ENCODE measurements at regions not wholly inside any gene's neighbourhood (a gene's known extent, or its start where the extent isn't known, plus 50 kb on each side); places are given as distances from the start of the nearest gene placed in this dataset.

DNA sequence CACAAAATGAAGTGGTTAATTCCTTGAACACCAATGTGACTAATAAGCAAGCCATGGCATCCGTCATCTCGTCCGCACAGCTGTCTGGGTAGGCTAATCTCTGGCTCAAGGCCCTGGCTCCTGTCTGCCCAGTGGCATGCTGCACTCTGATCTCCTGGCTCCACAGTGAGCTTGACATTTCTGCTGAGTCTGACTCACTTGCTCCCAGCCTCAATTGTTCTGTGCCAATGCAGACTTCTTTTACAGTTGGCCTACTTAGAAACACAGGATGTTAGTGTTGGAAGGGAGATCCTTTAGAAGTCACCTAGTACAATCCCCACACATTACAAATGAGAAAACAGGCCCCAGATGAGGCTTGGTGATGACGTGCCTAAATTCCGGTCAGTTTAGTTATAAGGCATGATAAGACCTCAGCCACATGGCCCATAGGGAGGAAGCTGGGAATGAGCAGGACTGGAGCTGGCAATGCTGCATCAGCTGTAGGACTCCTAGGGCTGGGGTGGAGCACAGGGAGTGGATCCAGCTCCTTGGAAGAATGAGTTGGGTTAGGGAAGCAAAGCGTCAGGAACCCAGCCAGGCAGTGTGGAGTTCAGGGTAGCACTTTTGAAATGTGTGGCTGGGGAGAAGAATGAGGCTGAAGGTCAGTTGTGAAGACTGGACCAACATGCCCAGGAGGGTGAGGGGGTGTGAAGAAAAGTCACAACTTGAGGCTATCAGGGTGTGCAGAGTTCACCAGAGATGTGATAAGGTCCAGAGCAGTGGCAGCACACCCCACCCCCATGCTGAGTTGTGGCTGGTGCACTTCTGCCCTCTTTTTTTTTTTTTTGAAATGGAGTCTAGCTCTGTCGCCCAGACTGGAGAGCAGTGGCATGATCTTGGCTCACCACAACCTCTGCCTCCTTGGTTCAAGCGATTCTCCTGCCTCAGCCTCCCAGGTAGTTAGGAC, 70.2 kb upstream of the EED start:
- TF ChIP-seq, protein P1, sequence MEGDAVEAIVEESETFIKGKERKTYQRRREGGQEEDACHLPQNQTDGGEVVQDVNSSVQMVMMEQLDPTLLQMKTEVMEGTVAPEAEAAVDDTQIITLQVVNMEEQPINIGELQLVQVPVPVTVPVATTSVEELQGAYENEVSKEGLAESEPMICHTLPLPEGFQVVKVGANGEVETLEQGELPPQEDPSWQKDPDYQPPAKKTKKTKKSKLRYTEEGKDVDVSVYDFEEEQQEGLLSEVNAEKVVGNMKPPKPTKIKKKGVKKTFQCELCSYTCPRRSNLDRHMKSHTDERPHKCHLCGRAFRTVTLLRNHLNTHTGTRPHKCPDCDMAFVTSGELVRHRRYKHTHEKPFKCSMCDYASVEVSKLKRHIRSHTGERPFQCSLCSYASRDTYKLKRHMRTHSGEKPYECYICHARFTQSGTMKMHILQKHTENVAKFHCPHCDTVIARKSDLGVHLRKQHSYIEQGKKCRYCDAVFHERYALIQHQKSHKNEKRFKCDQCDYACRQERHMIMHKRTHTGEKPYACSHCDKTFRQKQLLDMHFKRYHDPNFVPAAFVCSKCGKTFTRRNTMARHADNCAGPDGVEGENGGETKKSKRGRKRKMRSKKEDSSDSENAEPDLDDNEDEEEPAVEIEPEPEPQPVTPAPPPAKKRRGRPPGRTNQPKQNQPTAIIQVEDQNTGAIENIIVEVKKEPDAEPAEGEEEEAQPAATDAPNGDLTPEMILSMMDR (conservative IDR thresholded peaks at IDR 0.05; ENCODE audit: low read depth, low read length), result no peak
- TF ChIP-seq EZH2 (IDR thresholded peaks at IDR 0.05; ENCODE audit: low read length, unreplicated experiment) (no peak), EZH2phosphoT487 (IDR thresholded peaks at IDR 0.05; ENCODE audit: borderline replicate concordance, low read length) (no peak)

Data from PC-3 (cell line).